GM13976 (cell line): ENCODE measurements at regions not wholly inside any gene's neighbourhood (a gene's known extent, or its start where the extent isn't known, plus 50 kb on each side); places are given as distances from the start of the nearest gene placed in this dataset.

Source experiments
- DNase-seq: peaks from one replicate; pipeline ENCODE4 v3.0.0; 2012; ENCODE audit warnings: low spot score
- in situ Hi-C: fragments of 300-500 bp; cut with MboI; formaldehyde crosslinking; loops from one replicate; pipeline ENCODE4 v1.12.0; 2022; ENCODE audit warnings: low sequenced_read_pairs, mixed read lengths, inconsistent platforms; ENCODE audit not compliant: unreplicated experiment
- TF ChIP-seq, protein P1 (sequence below): IDR thresholded peaks from 2 replicates; pipeline ENCODE4 v1.5.1; 2012; ENCODE audit warnings: borderline replicate concordance, mild to moderate bottlenecking; ENCODE audit not compliant: insufficient read depth; ENCODE audit errors: extremely low read depth, missing control alignments, control extremely low read depth

DNA sequence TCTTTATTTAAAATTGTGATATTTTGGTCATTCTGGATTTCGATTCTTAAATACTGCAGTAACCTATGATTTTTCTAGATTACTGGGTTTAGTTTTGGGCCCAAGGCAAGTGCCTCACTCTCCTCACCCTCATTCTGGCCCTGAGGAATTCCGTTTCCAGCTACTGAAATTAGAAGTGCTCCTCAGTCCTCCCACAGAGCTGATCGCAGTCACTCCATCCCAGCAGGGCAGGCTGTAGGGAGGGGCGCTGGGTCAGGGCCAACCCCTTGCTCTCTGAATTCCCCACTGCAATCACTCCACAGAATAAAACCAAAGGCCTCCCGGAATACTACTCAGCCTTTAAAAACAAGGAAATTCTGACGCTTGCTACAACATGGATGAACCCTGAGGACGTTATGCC, 66.5 kb upstream of the DIO3 start:
- TF ChIP-seq, protein P1, sequence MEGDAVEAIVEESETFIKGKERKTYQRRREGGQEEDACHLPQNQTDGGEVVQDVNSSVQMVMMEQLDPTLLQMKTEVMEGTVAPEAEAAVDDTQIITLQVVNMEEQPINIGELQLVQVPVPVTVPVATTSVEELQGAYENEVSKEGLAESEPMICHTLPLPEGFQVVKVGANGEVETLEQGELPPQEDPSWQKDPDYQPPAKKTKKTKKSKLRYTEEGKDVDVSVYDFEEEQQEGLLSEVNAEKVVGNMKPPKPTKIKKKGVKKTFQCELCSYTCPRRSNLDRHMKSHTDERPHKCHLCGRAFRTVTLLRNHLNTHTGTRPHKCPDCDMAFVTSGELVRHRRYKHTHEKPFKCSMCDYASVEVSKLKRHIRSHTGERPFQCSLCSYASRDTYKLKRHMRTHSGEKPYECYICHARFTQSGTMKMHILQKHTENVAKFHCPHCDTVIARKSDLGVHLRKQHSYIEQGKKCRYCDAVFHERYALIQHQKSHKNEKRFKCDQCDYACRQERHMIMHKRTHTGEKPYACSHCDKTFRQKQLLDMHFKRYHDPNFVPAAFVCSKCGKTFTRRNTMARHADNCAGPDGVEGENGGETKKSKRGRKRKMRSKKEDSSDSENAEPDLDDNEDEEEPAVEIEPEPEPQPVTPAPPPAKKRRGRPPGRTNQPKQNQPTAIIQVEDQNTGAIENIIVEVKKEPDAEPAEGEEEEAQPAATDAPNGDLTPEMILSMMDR = no peak
- in situ Hi-C loops = no loop called here
- no peak for DNase-seq

DNA sequence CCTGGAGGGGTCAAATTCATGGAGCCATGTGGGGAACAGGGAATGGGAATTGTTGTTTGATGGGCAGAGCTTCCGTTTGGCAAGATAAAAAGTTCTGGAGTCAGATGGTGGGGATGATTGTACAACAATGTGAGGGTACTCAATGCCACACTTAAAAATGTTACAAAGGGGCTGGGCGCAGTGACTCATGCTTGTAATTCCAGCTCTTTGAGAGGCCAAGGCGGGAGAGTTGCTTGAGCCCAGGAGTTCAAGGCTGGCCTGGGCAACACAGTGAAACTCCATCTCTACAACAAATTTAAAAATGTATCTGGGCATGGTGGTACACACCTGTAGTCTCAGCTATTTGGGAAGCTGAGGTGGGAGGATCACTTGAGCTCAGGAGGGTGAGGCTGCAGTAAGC, 66.0 kb upstream of the DIO3 start:
- DNase-seq = no peak
- TF ChIP-seq, protein P1 = no peak
- in situ Hi-C loops = no loop called here

DNA sequence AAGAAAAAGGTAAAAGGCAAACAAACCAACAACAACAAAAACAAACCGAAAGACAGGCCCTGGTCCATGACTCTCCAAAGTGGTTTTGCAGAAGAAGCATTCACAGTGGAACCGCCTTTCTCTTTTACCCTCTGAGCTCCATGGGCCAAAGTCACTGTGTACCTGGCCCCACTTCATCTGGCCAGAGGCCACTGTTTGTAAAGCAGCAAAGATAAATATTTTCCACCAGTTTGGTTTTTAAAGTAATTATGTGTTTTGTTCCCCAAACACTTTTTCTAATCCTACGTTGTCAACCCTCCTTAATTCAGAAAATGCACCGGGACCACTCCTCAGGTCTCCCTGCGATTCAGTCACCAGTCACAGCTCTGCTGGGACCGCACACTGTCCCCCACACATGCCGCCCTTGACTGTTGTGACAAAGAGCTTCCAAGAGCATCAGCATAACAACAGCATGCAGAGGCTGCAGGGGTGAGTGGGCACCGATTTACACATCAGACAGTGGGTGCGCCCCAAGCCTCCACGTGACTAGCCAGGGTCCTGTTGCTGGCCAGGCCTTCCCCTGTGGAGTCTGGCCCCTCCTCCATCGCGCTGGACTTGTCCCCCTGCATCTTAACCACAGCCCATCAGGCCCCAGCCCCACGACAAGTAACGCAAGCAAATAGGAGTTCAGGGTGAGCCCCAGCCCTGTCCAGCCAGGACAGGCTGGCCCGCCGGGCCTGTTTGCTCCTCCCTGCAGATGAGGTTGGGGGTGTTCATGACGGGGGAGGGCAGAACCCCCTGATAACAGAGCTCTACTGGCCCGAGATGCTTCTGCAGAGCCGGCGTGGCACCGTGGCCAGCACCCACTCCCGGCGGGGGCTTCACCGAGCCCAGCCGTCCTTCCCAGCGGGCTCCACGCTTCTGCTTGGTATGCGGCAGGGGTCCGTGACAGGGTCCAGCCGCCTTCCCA, 65.2 kb upstream of the DIO3 start:
- no peak for DNase-seq
- TF ChIP-seq, protein P1 = no peak
- in situ Hi-C loops = no loop called here

DNA sequence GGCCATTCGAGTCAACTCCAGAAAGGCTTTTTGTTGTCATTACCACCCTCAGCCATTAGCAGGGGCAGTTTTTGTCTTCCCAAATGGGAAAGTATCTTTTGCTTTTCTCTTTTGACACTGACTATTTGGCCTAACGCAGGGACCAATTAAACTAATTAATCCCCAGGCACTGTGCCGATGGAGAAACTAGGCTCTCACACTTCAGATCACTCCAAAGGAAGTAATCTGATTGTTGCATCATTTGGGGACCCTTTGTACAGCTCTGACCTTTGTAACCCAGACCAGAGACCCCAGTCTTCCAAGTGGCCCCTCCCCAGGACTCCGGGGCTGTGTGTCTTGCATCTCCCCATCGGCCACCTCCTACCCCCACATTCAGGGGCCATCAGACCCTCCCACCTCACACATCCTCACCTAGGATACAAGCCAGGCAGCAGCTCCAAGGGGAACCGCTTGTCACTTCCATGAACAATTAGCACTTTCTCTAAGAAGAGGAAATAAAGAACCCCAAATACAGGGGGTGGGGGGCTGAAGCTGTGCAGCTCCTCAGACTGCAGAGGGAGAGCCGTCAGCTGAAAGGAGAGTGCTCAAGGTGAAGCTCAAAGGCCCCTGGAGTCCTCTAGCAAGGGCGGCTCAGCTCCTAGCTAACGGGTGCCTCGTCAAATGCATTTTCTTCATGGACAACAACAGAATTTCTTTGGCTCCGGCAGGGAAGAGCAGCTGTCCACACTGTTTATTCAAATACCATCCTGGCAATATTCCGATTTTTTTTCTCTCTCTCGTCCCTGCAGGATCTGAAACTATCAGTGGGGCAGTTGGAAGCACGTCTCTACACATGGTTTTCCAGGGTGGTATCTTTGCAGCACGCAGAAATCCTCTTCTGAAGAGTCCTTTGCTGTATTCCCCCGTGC, 64.3 kb upstream of the DIO3 start:
- DNase-seq = no peak
- in situ Hi-C loops = no loop called here
- TF ChIP-seq, protein P1 = no peak

DNA sequence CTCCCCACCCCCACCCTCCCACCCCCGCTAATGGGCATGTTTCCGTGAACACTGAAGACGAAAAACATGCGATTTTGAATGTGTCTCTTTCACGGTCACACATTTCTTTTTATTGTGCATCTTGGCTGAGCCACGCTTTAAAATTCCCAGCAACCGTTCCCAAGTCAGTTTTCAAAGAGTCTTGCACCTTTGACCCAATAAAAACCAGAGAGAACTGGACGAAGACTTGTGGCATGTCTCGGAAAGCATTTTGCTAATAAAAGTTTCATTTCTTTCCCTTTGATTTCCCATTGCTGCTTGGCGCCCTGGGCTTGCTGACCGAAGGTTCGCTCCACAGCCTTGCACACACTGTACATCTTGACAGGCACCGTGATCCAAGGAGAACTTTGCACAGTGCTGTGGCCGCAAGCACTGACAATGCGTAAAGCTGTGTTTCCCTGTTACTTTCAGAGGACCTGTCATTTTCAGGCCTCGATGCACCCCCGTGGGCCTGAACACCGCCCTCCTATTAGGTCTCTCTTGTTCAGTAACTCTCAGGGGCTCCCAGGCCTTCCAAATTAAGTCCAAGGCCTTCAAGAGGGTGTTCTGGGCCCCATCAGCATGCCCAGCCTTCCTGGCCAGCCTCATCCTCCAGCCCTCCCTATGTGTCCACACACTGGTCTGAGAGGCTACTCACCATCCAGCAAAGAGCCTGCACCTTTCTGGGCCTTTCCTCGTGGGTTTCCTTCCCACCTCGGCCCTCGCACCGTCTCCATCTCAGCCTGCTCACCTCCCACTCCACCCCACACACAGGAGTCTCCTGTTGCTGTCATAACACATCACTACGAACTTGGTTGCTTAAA, 63.4 kb upstream of the DIO3 start:
- no peak for DNase-seq
- TF ChIP-seq, protein P1 = no peak
- in situ Hi-C loops = no loop called here

DNA sequence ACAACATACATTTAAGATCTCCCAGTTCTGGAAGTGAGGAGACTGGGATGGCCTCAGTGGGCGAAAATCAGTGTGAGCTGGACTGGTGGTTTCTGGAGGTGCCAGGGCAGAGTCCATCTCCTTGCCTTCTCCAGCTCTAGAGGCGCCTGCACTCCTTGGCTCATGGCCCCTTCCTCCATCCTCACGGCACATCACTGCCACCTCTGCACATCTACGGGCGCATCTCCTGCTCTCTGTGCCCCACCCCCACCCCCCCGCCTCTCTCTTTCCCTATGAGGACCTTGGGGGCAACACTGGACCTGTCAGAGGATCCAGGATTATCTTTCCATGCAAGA, 62.8 kb upstream of the DIO3 start:
- DNase-seq = no peak
- in situ Hi-C loops = no loop called here
- TF ChIP-seq, protein P1 = no peak
